Transverse colon (tissue), 4 donors: ENCODE measurements at regions not wholly inside any gene's neighbourhood (a gene's known extent, or its start where the extent isn't known, plus 50 kb on each side); places are given as distances from the start of the nearest gene placed in this dataset.

Experiments used
- CTCF ChIP-seq, 5 experiments: fragments of 200-600 bp in 3 of 5; fragments of 450-650 bp in 2 of 5; sonication (generic) in 3 of 5; IDR thresholded peaks; 1 replicate in 2 of 5; 2 replicates in 3 of 5; pipeline ENCODE4 v1.5.1; 2016 to 2017; ENCODE audit warnings: antibody characterized with exemption in 5 of 5, inconsistent platforms in 3 of 5, mild to moderate bottlenecking in 2 of 5, moderate library complexity in 1 of 5
- POLR2AphosphoS5 ChIP-seq, 3 donors: sonication (generic); formaldehyde crosslinking; IDR thresholded peaks; one replicate each; pipeline ENCODE4 v1.6.1; 2016; ENCODE audit warnings: antibody characterized with exemption in 3 of 3

GRCh38 chr12:75634244-75635222, 123.1 kb upstream of the KRR1 start:
- TF ChIP-seq CTCF (IDR thresholded peaks at IDR 0.05), result no peak
- no peak for TF ChIP-seq POLR2AphosphoS5 (IDR thresholded peaks at IDR 0.05)
